Mucosa of descending colon (tissue), 3 donors: ENCODE measurements at regions not wholly inside any gene's neighbourhood (a gene's known extent, or its start where the extent isn't known, plus 50 kb on each side); places are given as distances from the start of the nearest gene placed in this dataset.

ENCODE experiments used
- ATAC-seq: fragments of 200-7000 bp; cut with Tn5 transposase; one replicate; pipeline ENCODE4 v1.9.1; 2020; ENCODE audit warnings: mild to moderate bottlenecking, moderate library complexity
- DNase-seq, 3 donors: peaks; one replicate each; pipeline ENCODE4 v3.0.0-alpha.2; 2020
- H3K36me3 ChIP-seq: fragments of 200-600 bp; one replicate; pipeline ENCODE4 v1.8.0; 2021; ENCODE audit warnings: low read depth, mild to moderate bottlenecking
- H3K4me1 ChIP-seq: fragments of 200-600 bp; one replicate; pipeline ENCODE4 v1.8.0; 2021; ENCODE audit warnings: low read depth, mild to moderate bottlenecking
- H3K4me3 ChIP-seq: fragments of 200-600 bp; one replicate; pipeline ENCODE4 v1.8.0; 2021; ENCODE audit warnings: mild to moderate bottlenecking
- H3K9me3 ChIP-seq: fragments of 200-600 bp; one replicate; pipeline ENCODE4 v1.8.0; 2021; ENCODE audit warnings: mild to moderate bottlenecking
- intact Hi-C, 2 donors: fragments of 100-400 bp; cut with DNase I in 1 of 2; cut with micrococcal nuclease in 1 of 2; formaldehyde crosslinking; loops; one replicate each; pipeline versions ENCODE4 v1.11.0 to v1.11.1; 2022; cut with DNase I, micrococcal nuclease
- TF ChIP-seq, protein P1 (sequence below): fragments of 200-600 bp; IDR thresholded peaks from one replicate; pipeline ENCODE4 v1.8.0; 2022; ENCODE audit warnings: antibody characterized with exemption, mild to moderate bottlenecking
- donor health status: DM: no; HTN: no; CAD: no; lungs with moderate emphysema.
- donor health status: DM: no; HTN: no; CAD: no.
- donor health status: DM: no; HTN: yes; CAD: no.

DNA sequence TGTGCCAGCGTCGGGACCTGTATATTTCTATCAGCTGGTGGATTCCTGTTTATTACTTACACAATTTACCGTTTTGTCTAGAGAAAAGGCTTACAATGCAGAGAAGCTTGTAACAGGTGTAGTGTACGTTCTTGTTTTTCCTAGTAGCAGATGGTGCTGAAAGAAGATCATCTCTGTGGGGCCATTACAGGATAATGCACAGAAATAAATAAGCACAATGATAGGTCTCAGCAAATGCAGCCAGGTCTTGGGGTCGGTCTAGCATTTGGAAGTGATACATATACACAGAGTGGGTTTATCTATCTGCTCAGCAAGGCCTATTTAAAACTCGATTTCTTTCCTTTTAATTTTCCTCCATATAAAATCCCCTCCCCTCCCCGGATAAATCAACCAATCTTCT is 180.9 kb upstream of the LCORL start:
- Histone ChIP-seq H3K4me1 (no peaks in the 10 kb centered on the region), H3K9me3 (no peaks in the 10 kb centered on the region), H3K4me3 (no peak overlapping the region), H3K36me3 (no peaks in the 10 kb centered on the region)
- ATAC-seq (no peak), DNase-seq (no peak)
- intact Hi-C loops, result no loop called here
- TF ChIP-seq, protein P1, sequence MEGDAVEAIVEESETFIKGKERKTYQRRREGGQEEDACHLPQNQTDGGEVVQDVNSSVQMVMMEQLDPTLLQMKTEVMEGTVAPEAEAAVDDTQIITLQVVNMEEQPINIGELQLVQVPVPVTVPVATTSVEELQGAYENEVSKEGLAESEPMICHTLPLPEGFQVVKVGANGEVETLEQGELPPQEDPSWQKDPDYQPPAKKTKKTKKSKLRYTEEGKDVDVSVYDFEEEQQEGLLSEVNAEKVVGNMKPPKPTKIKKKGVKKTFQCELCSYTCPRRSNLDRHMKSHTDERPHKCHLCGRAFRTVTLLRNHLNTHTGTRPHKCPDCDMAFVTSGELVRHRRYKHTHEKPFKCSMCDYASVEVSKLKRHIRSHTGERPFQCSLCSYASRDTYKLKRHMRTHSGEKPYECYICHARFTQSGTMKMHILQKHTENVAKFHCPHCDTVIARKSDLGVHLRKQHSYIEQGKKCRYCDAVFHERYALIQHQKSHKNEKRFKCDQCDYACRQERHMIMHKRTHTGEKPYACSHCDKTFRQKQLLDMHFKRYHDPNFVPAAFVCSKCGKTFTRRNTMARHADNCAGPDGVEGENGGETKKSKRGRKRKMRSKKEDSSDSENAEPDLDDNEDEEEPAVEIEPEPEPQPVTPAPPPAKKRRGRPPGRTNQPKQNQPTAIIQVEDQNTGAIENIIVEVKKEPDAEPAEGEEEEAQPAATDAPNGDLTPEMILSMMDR, result no peak

DNA sequence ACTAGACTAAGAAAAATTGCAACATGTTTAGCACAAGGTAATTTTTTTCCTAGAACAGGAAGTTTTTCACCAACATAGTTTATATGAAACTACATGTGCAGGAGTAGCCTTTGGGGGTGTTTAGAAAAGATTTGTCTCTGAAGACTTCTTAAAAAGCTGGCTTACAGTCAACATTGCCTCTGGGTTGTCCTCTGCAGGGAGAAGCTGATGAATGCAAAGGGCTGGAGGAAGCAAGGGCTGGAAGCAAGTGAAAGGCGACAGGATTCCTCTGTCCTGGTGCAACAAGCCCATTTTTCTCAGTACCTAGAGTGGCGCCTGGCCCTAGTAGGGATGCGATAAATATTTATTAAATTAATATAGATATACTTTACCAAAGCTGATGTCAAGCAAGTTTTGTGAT is 180.3 kb upstream of the LCORL start:
- no peak for ATAC-seq
- H3K36me3 ChIP-seq, result no peaks in the 10 kb centered on the region
- DNase-seq, result no peak
- intact Hi-C loops, result no loop called here
- H3K4me3 ChIP-seq, result no peak overlapping the region
- no peaks in the 10 kb centered on the region for H3K9me3 ChIP-seq
- H3K4me1 ChIP-seq, result no peaks in the 10 kb centered on the region
- TF ChIP-seq, protein P1, result no peak

DNA sequence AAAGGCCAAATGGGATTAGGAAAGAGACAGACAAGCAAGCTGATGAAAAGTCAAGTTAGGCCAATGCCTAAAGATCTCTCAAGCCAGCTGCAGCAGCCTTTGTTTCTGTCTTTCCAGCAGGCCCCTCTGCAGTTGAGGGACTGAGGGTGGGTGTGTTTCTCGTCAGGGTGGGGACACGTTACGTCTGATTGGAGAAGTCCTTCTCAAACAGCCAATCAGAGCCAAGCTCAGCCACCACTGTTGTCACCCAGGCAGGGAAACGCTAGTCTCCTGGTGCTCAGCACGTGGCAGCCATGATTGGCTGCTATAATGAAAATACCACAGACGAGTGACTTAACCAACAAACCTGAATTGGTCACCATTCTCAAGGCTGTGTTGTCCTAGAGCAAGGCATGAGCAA is 177.1 kb upstream of the LCORL start:
- Histone ChIP-seq H3K9me3 (no peaks in the 10 kb centered on the region), H3K36me3 (no peaks in the 10 kb centered on the region), H3K4me3 (no peak overlapping the region), H3K4me1 (no peaks in the 10 kb centered on the region)
- ATAC-seq (no peak), DNase-seq (no peak)
- TF ChIP-seq, protein P1, result no peak
- intact Hi-C loops, result no loop called here

DNA sequence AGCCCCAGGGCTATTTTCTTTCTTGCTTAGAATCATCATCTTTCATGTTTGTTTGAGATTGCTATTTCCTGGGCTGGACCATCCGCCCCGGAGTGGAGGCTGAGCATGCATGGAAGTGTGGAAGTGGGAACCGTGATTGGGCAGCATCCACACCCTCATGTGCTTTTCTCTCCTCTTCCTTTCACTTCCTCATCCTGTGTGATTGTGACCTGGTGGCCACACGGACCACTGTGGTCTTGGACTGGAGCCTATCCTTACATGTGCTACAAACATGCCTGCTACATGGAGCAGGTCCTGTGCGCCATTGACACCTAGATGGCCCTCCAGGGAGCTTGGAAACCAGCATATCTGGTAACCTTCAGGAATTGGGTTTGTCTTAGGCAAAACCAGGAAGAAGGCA is 175.9 kb upstream of the LCORL start:
- Histone ChIP-seq H3K9me3 (no peaks in the 10 kb centered on the region), H3K4me1 (no peaks in the 10 kb centered on the region), H3K36me3 (no peaks in the 10 kb centered on the region), H3K4me3 (no peak overlapping the region)
- no peak for DNase-seq
- intact Hi-C loops, result no loop called here
- TF ChIP-seq, protein P1, result no peak
- no peak for ATAC-seq

DNA sequence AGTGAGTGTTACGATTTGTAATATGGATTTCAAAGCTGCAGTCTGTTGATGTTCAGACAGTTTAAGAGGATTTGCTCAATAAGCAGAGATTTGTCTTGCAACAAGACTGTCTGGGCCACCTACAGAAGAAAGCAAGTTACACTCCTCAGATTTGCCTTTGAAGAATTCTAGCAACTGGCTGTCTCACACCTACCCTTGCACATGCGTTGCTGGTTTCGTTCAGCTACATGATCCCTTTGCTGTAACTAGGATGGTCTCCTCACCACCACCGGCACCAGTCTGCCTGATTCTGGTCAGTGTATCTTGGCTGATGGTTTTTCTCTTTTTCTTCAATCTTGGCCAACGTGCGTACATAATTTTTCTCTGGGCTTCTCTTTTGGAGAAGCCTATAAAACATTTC is 172.7 kb upstream of the LCORL start:
- DNase-seq (no peak), ATAC-seq (no peak)
- TF ChIP-seq, protein P1, result no peak
- no peaks in the 10 kb centered on the region for H3K4me1 ChIP-seq
- intact Hi-C loops, result no loop called here
- H3K9me3 ChIP-seq, result no peaks in the 10 kb centered on the region
- no peaks in the 10 kb centered on the region for H3K36me3 ChIP-seq
- no peak overlapping the region for H3K4me3 ChIP-seq

DNA sequence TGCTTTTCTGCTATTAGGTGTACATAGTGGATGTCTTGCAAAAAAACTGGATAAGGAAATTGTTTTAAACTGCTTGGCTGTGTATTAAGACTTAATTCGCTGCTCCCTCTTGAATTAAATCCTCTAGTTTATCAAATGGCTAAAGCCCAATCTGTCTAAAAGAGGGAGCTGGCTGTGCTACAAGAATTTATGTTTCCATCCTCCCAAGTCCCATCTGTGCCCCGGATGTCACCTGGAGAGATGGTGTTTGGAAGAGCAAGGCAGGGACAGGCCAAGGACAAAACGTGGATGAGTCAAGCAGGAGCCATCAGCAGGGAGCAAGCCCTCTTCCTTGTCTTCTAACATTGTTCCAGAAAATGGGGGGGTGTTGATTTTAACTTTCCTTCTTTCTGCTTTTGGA is 171.3 kb upstream of the LCORL start:
- TF ChIP-seq, protein P1, result no peak
- DNase-seq, result no peak
- intact Hi-C loops, result no loop called here
- ATAC-seq, result no peak
- no peaks in the 10 kb centered on the region for H3K36me3 ChIP-seq
- H3K4me1 ChIP-seq, result no peaks in the 10 kb centered on the region
- H3K4me3 ChIP-seq, result no peak overlapping the region
- H3K9me3 ChIP-seq, result no peaks in the 10 kb centered on the region
